ENCODE measurements at regions not wholly inside any gene's neighbourhood (a gene's known extent, or its start where the extent isn't known, plus 50 kb on each side); places are given as distances from the start of the nearest gene placed in this dataset.

DNA sequence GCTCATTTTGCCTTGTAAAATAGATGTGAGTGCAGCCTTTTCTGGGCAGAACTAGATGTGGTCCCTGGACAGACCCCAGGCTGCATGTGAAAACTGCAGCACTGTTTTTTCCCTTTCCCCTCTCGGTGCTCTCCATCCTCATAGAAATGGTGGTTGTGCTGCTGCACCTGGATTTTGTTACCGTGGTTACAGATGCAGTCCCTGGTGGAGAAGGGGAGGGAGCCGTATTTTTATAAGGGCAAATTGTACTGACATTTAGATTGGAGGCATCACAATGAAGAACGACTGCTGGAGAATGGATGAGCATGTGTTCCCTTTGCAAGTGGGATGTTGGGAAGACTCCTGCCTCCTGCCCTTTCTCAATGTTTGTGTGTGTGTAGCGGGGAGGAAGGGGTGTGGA is 469.9 kb downstream of the CCSER2 start:
- DNase-seq (ENCODE audit: low read depth): no peak

DNA sequence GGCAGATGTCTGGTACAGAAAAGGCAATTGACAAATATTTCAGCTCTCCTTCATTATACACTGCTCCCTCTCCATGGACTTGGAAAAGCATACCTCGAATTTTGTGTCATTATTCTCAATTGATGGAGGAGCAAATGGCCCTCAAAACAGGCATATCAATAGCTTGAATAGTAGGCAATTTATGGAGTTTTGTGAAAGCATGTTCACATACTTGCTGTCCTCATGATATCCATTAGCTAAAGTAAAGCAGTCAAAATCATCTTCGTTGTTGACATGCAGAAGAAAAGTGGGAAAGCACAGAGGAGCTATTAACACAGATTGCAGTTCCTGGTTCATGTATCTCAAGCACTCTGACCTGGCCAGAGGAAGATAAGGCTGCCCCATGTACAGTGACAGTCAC is 472.8 kb downstream of the CCSER2 start:
- no peak for DNase-seq (ENCODE audit: low read depth)

DNA sequence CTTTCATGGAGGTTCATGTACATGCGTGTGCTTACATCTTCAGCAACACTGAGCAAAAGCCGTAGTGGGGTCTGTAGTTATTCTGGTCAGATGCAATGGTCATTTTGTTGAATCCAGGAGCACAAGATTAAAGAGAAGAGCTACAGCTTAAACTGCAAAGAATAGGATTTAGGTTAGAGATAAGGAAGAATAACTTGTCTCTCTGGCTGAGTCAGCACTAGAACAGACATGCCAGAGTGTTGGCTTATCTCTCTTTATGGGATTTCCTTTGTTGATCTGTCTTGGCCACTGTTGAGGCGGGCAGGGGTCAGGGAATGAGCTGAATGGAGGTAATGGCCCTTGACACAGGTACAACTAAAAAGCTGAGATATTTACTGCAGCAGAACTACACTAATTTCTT is 473.5 kb downstream of the CCSER2 start:
- DNase-seq (ENCODE audit: low read depth): no peak

DNA sequence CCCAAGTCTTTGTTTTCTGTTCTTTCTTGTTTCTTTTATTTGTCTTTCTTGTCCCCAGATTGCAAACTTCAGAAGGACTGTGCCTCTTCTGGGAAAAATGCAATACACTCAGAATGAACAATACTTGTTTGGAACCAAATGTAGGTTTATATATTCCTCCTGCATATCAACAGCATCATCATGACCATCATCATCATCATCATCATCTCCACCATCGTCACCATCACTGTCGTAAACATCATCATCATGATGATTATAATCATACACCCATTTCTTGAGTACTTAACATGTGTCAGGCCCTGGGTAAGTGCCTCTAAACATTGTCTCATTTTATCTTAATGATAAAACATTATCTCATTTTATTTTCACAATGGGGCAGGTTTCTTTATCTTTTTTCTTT is 476.8 kb downstream of the CCSER2 start:
- no peak for DNase-seq (ENCODE audit: low read depth)

DNA sequence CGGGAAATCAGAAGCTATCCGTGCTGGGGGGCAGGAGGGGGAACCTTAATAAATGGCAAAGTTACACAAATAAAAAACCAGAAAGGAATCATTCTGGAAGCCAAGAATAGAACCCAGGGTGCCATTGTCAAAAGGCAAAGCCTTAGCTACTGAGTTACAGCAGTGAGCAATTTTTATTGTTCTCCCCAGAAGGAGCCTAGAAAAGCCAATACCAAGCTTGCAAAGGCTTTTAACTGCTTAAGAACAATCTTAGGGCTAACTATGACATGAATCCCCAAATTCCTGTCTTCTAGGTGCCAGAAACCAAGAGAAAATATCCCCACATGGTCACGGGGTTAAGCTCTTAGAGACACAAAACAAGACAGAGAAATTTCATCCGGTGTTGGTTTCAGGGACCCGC is 482.7 kb downstream of the CCSER2 start:
- no peak for DNase-seq (ENCODE audit: low read depth)

DNA sequence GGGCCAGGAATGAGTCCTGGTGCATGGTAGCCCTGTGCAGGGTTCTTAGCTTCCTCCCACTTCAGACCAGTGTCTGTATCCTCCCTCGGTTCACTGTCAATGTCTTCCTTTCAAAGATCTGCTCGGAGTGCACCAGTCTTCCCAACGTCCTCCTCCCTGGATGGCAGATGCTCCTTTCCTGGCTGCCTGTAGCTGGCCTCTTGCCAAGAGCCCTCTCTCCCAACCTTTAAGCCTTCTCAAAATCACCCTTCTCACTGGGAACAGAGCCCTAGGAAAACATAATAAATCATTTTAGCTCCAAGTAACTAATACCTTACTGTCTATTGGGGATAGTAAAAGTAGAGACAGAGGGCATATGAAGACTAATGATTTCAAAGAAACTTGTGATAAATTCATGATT is 490.6 kb downstream of the CCSER2 start:
- no peak for DNase-seq (ENCODE audit: low read depth)

DNA sequence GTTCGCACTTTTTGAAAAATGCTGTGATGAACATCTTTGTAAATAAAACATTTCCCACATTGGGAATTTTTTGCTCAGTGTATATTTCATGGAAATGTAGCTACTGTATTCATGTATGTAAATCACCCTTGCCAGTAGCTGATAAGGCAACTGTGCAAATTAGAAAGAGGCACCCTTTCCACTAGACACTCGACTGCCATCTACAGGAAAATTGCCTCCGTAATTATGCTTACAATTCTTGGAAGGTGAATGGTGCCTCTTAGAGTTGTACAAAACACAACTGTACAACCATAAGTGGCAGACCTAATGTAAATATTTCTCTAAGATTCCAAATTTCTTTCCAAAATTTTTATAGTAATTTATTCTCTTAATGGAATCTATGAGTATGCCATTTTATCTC is 491.7 kb downstream of the CCSER2 start:
- no peak for DNase-seq (ENCODE audit: low read depth)

DNA sequence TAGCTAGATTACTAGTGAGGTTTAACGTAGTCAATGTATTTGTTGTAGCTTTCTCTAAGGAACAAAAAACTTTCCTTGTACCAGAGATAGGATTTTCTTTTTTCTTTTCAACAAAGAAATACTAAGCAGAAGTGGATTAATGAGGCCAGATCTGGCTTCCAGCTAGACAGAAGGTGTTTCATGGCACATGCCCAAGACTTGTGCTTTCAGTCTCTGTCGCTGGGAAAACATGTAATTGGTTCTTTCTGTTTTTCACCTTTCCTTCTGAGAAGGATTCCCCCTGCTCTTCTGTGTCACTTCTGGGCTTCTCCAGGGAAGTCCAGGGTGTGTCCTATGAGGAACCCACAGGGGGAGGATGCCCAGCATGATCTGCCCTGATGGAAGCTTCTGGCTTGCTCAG is 492.2 kb downstream of the CCSER2 start:
- DNase-seq (ENCODE audit: low read depth): no peak

DNA sequence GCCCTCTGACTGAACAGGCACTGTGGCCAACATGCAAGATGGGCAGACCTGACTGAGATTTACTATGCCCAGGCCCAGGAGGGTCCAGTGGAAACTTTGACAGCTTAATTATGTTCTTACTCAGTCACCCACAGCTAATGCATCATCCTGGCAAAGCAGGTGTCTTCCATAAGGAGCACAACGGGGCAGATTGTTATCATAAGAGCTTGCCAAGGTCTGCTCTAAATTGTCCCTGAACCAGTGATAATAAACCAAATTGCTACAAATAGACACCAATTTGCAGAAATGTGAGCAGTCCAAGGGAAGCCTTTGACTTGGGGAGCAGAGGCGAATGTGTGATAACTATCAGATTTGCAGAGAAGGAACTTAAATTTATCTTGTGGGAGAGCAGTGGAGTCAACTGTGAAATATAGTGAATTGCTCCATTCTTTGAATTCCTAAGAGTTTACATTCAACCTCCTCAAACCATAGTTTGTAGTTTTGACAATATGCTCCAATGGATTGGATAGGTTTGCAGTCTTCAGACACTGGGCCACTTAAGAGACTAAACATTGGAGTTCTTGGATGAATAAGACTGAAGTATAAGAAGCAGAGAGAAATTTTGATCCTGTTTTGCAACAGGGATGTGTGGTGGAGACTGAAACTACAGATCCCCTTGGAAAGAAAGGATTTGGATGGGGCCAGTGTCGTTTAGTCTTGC is 494.7 kb downstream of the CCSER2 start:
- DNase-seq (ENCODE audit: low read depth): no peak

DNA sequence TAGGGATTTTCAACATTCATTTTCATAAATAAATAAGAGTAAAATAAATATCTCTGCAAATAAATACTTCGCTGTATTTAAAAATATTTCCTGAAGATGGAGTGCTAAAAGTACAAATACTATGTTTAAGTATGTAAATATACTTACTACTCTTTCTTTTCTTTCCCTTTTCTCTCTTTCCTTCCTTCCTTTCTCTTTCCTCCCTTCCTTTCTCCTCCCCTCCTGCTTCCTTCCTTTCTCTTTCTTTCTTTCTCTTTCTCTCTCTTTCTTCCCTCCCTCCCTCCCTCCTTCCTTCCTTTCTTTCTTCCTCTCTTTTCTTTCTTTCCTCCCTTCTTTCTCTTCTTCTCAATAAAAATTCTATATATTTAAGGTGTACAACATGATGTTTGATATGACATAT is 496.1 kb downstream of the CCSER2 start:
- no peak for DNase-seq (ENCODE audit: low read depth)

DNA sequence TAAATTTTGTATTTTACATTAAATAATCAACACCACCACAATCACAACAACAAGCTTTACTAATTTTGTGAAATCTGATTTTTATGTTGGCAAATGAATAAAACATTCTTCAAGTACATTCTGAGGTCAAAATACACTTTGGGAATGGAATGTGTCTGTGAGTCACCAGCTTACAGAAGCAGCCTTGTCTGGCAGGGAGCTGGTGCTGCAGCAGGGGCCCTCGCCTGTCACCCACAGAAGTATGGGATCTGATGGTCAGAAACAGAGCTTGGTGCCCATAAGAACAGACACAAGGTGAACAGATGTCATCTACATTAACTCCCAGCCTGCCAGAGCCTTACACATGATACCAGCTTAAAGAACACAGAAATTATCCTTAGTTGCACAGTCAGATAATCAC is 496.9 kb downstream of the CCSER2 start:
- DNase-seq (ENCODE audit: low read depth): peak; percentile 45

DNA sequence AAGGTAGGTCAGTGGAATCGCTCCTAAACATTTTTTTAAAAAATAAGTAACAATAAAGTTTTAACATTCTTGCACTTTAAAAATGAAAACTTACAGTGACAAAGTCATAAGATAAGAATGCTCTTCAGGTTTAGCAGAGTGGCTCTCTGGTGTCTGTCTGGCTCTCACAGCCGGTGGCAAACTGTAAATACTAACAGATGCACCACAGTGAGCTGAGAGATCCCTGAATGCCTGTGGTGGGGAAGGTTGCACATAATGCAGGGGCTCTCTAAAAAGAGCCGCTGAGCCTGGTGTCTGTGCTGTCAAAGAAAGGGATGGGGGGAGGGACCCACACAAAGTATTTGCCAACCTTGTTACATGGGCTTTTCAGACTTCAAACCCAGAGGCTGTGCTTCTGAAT is 498.3 kb downstream of the CCSER2 start:
- DNase-seq (ENCODE audit: low read depth): no peak

DNA sequence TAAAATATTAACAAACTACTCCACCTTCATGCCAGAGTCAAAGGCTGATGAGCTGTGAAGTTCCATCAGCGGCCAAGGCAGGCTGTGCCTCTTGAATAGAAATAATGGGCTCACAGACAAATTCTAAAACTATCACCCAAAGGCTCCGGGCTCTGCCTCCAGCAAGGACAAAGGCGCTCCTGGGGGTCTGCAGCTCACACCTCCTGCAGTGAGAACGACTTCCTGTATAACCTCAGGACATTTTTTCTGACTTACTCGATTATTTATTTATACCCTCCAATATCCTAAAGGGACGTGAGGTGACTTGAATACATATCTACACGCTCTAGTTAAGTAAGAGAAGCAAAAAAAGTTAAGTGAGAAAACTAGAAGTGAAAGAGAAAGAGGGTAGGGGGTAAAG is 500.7 kb downstream of the CCSER2 start:
- DNase-seq (ENCODE audit: low read depth): no peak

DNA sequence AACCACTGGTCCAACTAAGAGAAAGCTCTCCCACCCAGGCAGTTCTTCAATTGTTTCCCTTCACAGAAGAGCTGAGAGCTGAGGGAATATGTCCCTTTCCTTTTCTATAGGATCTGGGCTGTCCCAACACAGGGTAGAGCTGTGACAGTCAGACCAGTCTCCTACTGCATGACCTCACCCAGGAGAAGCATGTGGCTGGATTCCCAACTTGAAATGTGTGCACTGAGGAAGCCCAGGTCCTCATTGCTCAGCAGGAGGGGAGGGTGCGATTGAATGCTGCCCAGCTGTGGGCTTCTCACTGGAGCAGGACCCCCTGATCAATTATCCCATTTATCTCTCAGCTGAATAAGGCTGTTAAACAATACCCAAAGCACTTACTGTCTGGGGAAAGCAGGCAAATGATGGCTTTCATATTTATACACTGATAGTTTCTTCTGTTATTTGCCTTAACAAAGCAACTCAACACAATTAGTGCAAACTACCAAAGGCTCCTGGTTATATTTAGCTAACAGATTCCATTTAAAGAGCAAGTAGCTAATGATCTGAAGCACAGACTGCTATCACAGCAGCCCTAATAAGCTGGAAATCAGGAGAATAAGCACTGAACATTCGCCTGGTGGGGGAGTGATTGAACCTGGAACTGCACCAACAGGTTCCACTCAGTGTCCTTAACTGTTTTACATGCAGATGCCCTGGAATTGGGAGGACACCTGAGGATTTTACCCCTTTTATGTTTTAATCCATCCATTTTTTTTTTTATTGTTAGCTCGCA is 508.8 kb downstream of the CCSER2 start:
- no peak for DNase-seq (ENCODE audit: low read depth)

DNA sequence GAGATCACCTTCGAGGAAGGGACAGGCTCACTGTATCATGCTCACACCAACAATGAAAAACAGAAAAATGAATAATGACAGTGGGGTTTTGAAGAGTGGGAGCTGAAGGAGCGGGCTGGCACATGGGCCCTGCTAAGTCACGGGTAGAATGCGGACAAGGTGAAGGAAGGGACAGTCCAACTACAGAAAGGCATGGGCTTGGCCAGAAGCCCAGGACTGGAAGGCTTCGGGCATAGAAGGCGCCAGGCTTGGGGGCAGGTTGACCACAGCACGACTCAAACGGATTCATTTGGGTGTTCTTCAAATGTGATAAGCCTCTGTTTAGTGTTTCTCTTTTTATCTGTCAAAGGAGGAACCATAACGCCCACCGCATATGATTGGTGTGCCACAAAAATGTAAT is 509.5 kb downstream of the CCSER2 start:
- no peak for DNase-seq (ENCODE audit: low read depth)

DNA sequence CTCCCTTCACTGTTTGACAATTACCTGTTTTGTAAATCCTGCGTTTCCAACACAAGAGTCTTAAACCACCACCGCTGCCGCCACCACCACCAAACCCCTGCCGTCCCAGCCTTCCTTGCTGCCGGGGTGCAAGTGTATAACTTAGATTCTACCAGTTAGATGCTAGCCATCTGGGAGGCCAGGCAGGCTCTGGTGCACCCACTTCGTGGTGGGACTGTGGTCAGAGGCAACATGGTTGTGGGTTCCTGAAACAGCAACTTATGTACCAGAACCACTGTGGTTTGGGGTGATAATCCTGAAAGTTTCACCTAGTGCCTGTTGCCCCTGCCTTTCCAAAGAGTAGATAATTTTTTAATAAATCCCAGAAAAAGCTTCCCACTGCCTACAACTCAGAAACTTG is 510.5 kb downstream of the CCSER2 start:
- DNase-seq (ENCODE audit: low read depth): no peak

DNA sequence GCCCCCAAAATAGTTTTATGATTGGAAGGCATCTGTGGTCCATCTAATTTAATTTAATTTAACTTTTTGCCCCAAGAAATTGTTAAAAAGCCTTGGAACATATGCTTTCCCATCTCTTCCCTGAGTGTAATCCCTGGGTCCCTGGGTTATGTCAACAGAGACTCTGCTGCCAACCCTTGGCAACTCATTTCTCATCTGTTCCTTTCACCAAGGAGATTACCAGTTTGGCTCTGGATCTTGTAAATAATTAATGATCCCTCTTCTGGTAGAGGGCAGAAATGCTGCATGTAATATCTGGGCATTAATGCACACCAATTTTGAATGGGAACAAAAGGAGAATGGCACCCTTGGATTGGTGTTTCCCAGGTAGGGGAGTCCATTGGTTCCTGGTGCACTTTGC is 514.2 kb downstream of the CCSER2 start:
- no peak for DNase-seq (ENCODE audit: low read depth)

DNA sequence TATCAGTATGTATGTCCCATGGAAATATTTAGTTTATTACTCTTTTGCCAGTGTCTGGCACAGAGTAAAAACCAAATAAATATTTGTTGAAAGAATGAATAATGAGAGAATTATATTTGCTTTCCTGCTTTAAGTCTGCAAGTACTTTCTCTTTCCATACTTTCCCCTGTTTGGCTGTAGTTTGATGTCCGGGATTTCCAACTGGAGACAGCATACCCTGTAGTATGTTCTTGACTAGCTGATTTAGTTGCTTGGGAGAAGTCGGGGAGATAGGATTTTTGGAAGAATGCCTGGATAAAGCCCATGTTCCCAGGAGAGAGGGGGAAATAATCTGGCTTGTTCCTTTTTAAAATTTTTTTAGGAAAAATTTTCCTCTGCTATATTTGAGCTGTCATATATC is 516.1 kb downstream of the CCSER2 start:
- DNase-seq (ENCODE audit: low read depth): no peak

DNA sequence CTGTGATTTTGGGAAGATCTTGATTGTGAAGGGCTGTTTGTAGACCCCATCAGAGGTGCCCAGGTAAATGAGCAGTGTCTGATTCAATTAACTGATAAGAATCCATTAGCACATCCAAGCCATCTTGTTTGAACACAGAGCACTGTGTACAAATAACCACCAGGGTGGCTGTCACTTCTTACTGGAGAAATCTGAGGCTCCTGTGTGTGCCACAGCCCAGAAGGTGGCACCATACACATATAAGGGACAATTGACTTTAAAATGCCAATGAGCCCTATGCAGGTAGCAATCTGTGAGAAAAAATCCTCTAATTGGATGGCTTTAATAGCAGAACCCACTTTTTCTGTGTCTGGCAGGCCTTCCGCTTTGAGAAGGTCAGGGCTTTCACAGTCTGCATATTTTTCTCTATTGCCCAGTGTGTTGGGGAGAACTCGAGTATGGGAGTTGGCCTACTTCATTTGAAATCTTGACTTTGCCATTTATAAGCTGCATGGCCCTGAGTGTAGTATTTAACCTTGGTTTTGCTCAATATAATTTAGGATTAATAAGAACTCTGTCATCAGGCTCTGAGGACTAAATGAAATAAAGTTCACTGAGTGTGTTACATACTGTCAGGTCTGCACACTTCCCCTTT is 517.4 kb downstream of the CCSER2 start:
- DNase-seq (ENCODE audit: low read depth): no peak

DNA sequence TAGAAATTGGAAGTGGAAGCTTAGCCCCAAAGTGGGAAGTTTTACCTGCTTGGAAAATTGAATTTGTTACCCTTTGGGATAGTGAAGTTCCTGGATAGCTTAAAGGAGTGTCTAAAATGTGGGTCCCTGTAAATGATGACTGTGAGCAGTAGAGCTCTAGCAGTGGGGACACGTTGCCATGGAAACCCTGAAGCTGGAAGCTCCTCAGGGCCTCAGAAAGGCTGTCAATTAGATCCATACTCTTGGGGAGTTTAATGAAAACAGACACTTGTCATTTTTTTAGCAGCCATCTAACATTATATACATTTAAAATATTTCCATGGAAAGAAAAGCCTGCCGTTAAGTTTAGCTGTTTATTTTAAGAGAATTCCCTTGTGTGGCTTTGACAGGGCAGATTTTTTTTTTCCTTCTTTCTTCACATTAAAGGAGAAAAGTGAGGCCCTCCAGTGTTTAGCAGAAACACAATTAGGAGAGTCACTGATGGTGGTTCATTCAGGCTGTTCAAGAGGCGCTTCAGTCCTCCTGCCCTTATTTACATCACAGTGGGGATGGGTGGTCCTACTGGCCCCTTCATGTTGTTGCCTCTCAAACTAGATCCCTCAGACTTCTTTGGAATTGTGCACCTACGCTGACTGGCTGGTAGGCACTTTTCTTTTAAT is 518.4 kb downstream of the CCSER2 start:
- no peak for DNase-seq (ENCODE audit: low read depth)

DNA sequence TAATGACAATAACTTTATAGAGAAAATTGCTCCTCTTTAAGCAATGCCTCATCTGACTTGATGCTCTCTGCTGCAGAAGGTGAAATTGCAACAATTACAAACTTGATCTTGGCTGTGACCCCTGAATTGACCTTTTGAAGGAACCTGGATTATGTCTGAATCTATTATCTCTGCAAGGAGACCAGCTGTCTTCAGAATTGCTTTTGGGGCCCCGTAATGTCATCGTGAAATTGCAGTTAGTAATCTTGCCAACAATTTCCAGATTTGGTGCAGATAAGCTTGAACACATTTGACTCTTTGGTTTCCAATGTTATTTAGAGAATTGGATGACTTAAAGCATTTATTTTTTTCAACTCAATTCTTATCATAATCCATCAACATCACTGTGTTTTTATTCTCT is 520.6 kb downstream of the CCSER2 start:
- DNase-seq (ENCODE audit: low read depth): no peak

DNA sequence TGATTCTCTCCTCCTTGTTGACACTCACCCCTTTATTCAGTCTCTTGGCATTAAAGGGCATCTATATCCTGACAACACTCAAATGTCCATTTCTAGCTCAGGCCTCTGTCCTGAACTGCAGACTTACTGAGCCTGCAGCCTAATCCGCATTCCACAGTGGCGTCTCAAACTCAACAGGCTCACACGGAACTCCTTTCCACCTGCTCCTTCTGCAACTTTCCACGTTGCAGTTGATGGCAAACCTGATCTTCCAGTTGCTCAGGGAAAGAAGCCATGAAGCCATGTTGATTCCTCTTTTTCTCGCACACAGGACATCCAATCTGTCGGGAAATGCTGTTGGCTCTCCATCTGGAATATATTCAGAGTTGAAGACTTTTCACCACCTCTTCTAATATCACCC is 522.4 kb downstream of the CCSER2 start:
- no peak for DNase-seq (ENCODE audit: low read depth)

DNA sequence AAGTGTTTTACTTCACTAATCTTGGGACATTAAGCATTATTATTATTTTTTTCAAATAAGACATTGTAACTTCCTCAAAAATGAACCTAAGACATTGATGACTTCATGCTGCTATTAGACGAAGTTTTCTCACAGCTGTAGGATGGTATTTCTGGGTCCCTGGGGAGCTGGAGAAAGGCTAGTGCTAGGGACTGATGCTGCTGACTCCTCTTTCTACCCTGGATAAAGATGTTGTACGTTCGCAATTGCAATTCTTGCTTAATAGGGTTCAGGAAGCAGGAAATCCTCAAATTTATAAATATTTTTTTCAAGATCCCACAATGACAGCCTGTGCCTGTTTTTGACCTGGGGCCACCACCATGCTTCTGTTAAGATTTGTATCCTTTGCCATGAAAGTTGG is 526.0 kb downstream of the CCSER2 start:
- no peak for DNase-seq (ENCODE audit: low read depth)
